B cell (primary cell): ENCODE measurements at regions not wholly inside any gene's neighbourhood (a gene's known extent, or its start where the extent isn't known, plus 50 kb on each side); places are given as distances from the start of the nearest gene placed in this dataset.

Source experiments
- ATAC-seq: fragments of 200-7000 bp; cut with Tn5 transposase; one replicate; pipeline ENCODE4 v1.10.0; 2021; ENCODE audit warnings: low read depth, mild to moderate bottlenecking, moderate number of reproducible peaks, moderate library complexity
- CTCF ChIA-PET: fragments of 350-600 bp; sonication (Branson Sonifier 250); formaldehyde crosslinking; loops from one replicate; lab custom pipeline; 2021; ENCODE audit warnings: antibody characterized with exemption, inconsistent platforms; lab: Charles Lee
- POLR2A ChIA-PET: fragments of 350-600 bp; sonication (Branson Sonifier 250); formaldehyde crosslinking; loops from one replicate; lab custom pipeline; 2021; ENCODE audit warnings: antibody characterized with exemption; lab: Charles Lee
- DNase-seq: peaks from one replicate; pipeline ENCODE4 v3.0.0; 2013
- H2AFZ ChIP-seq: 2 replicates; pipeline ENCODE4 v1.6.1; 2012; ENCODE audit warnings: mild to moderate bottlenecking, low read depth, low read length; ENCODE audit not compliant: insufficient read depth, poor library complexity, severe bottlenecking
- H3K27ac ChIP-seq, 2 donors: 1 replicate in 1 of 2; 2 replicates in 1 of 2; pipeline ENCODE4 v1.5.1; 2012 to 2013; ENCODE audit warnings: low read length in 2 of 2, mild to moderate bottlenecking in 2 of 2, moderate library complexity in 1 of 2
- H3K27me3 ChIP-seq, 4 experiments: fragments of 200-600 bp in 1 of 4; sonication (generic) in 1 of 4; replicated peaks in 1 of 4; 1 replicate in 2 of 4; 2 replicates in 2 of 4; pipeline versions ENCODE4 v1.6.1 to v1.7.0; 2013 to 2016; ENCODE audit warnings: low read length in 3 of 4, mild to moderate bottlenecking in 2 of 4, mixed read lengths in 1 of 4, moderate library complexity in 1 of 4; ENCODE audit not compliant: insufficient read depth in 4 of 4, control insufficient read depth in 3 of 4; ENCODE audit errors: control extremely low read depth in 1 of 4
- H3K36me3 ChIP-seq, 2 experiments: replicated peaks in 1 of 2; 1 replicate in 1 of 2; 2 replicates in 1 of 2; pipeline versions ENCODE4 v1.6.1 to v1.7.1; 2013; ENCODE audit warnings: low read length in 1 of 2; ENCODE audit not compliant: insufficient read depth in 2 of 2, control insufficient read depth in 1 of 2; ENCODE audit errors: control extremely low read depth in 1 of 2, extremely low read depth in 1 of 2
- H3K4me1 ChIP-seq, 2 donors: fragments of 200-600 bp in 1 of 2; sonication (generic) in 1 of 2; 1 replicate in 1 of 2; 2 replicates in 1 of 2; pipeline versions ENCODE4 v1.5.1 to v1.6.1; 2013 to 2017; ENCODE audit warnings: low read length in 2 of 2; ENCODE audit not compliant: control insufficient read depth in 2 of 2, insufficient read depth in 2 of 2
- H3K4me2 ChIP-seq: replicated peaks from 2 replicates; pipeline ENCODE3; 2012; ENCODE audit warnings: mild to moderate bottlenecking, low read depth, low read length; ENCODE audit not compliant: poor library complexity, severe bottlenecking
- H3K4me3 ChIP-seq, 5 experiments: fragments of 200-600 bp in 1 of 5; sonication (generic) in 1 of 5; 1 replicate in 3 of 5; 2 replicates in 2 of 5; pipeline versions ENCODE4 v1.5.1 to v1.7.0; 2011 to 2016; ENCODE audit warnings: low read length in 4 of 5, mild to moderate bottlenecking in 4 of 5, low read depth in 2 of 5, control low read depth in 1 of 5, moderate library complexity in 1 of 5; ENCODE audit not compliant: insufficient read depth in 1 of 5; ENCODE audit errors: control extremely low read depth in 1 of 5, extremely low read depth in 1 of 5
- H3K79me2 ChIP-seq: fragments of 200-600 bp; sonication (generic); one replicate; pipeline ENCODE4 v1.6.0; 2016; ENCODE audit warnings: low read length; ENCODE audit not compliant: control insufficient read depth, insufficient read depth
- H3K9ac ChIP-seq: fragments of 200-600 bp; sonication (generic); 2 replicates; pipeline ENCODE4 v1.6.1; 2017; ENCODE audit warnings: mild to moderate bottlenecking, low read length, moderate library complexity
- H3K9me3 ChIP-seq, 3 donors: one replicate each; pipeline versions ENCODE4 v1.6.1 to v1.7.1; 2013; ENCODE audit warnings: low read length in 2 of 3; ENCODE audit not compliant: control insufficient read depth in 2 of 3, insufficient read depth in 1 of 3; ENCODE audit errors: control extremely low read depth in 1 of 3
- H4K20me1 ChIP-seq: 2 replicates; pipeline ENCODE4 v1.6.0; 2012; ENCODE audit warnings: mild to moderate bottlenecking, low read length; ENCODE audit not compliant: insufficient read depth, control insufficient read depth, poor library complexity, severe bottlenecking
- H3K27ac Mint-ChIP-seq: one replicate; pipeline ENCODE4 v1.8.0; 2021; ENCODE audit warnings: mixed read lengths
- H3K27me3 Mint-ChIP-seq: one replicate; pipeline ENCODE4 v1.8.0; 2021; ENCODE audit warnings: mixed read lengths
- H3K4me1 Mint-ChIP-seq: one replicate; pipeline ENCODE4 v1.8.0; 2021; ENCODE audit warnings: mixed read lengths
- H3K4me3 Mint-ChIP-seq: one replicate; pipeline ENCODE4 v1.8.0; 2021; ENCODE audit warnings: mixed read lengths
- H3K9me3 Mint-ChIP-seq: one replicate; pipeline ENCODE4 v1.8.0; 2022; ENCODE audit warnings: mixed read lengths; ENCODE audit not compliant: insufficient read depth
- EZH2 ChIP-seq: IDR thresholded peaks from 2 replicates; pipeline ENCODE4 v1.6.1; 2012; ENCODE audit warnings: borderline replicate concordance, low read depth, mild to moderate bottlenecking, moderate library complexity, low read length; ENCODE audit not compliant: insufficient read depth, poor library complexity, severe bottlenecking
- WGBS: methylation state at CpG from one replicate; pipeline ENCODE4 v1.1.5; 2013; ENCODE audit warnings: missing lambda C conversion rate; ENCODE audit not compliant: insufficient coverage; 5-methylcytosine and 5-hydroxymethylcytosine counted together
- intact Hi-C: fragments of 100-400 bp; cut with micrococcal nuclease; formaldehyde crosslinking; loops from one replicate; pipeline ENCODE4 v1.10.0; 2022
- TF ChIP-seq, protein P1 (sequence below): fragments of 200-600 bp; IDR thresholded peaks from one replicate; pipeline ENCODE4 v1.8.0; 2022; ENCODE audit warnings: antibody characterized with exemption, mild to moderate bottlenecking

DNA sequence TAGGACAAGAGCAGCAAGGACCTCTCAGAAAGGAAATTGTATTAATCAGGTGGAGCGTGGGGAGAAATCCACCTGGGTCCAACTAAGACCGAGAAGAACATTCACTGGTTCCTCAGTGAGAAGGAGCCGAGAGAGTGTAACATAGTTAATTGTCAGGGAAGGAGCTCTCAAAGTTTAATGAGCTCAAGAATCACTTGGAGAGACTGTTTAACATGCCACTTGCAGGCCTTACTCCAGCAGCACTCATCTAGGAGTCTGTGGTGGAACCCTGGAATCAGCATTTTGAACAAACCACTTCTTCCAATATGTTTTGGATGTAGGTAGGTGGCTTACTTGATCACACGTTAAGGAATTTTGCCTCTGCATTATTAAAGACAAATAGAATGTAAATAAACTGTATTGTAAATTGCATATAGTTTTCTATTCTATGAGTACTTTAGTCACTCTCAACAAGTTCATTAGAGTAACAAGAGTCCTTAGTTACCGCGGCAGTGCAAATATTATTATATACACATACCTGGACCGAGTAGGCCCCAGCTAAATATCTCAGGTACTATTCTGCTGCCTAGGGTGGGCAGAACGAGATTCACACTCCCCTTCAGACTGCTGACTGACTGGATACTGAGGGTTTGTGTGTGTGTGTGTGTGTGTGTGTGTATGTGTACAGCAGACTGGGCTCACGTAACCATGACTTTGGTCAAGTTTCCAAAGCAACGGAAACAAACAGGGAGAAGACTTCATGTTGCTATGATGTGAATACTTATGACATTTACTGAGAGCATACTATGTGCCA is 203.2 kb upstream of the USP24 start:
- Histone ChIP-seq H3K9ac (no peak overlapping the region), H3K27ac (no peak overlapping the region), H3K4me3 (no peak overlapping the region), H3K36me3 (no peaks in the 10 kb centered on the region), H3K4me1 (no peaks in the 10 kb centered on the region), H3K9me3 (peaks cover 0 to 3% (median 3%) of the 10 kb centered on the region in 3 donors), H2AFZ (no peak overlapping the region), H3K27me3 (peaks cover 0 to 4% (median 1%) of the 10 kb centered on the region in 4 experiments), H4K20me1 (no peaks in the 10 kb centered on the region), H3K4me2 (no peak overlapping the region), H3K79me2 (no peaks in the 10 kb centered on the region)
- no peak overlapping the region for H3K27ac Mint-ChIP-seq
- CTCF ChIA-PET, result no interaction called here
- POLR2A ChIA-PET, result no interaction called here
- H3K4me1 Mint-ChIP-seq, result no peaks in the 10 kb centered on the region
- H3K27me3 Mint-ChIP-seq, result peaks cover 25% of the 10 kb centered on the region
- no peak overlapping the region for H3K4me3 Mint-ChIP-seq
- TF ChIP-seq EZH2, result no peak
- TF ChIP-seq, protein P1, sequence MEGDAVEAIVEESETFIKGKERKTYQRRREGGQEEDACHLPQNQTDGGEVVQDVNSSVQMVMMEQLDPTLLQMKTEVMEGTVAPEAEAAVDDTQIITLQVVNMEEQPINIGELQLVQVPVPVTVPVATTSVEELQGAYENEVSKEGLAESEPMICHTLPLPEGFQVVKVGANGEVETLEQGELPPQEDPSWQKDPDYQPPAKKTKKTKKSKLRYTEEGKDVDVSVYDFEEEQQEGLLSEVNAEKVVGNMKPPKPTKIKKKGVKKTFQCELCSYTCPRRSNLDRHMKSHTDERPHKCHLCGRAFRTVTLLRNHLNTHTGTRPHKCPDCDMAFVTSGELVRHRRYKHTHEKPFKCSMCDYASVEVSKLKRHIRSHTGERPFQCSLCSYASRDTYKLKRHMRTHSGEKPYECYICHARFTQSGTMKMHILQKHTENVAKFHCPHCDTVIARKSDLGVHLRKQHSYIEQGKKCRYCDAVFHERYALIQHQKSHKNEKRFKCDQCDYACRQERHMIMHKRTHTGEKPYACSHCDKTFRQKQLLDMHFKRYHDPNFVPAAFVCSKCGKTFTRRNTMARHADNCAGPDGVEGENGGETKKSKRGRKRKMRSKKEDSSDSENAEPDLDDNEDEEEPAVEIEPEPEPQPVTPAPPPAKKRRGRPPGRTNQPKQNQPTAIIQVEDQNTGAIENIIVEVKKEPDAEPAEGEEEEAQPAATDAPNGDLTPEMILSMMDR, result no peak
- intact Hi-C loops, result no loop called here
- DNase-seq (no peak), ATAC-seq (no peak)
- H3K9me3 Mint-ChIP-seq, result no peaks in the 10 kb centered on the region
- 93% methylated on average over 4 of the region's 10 CpGs for WGBS

DNA sequence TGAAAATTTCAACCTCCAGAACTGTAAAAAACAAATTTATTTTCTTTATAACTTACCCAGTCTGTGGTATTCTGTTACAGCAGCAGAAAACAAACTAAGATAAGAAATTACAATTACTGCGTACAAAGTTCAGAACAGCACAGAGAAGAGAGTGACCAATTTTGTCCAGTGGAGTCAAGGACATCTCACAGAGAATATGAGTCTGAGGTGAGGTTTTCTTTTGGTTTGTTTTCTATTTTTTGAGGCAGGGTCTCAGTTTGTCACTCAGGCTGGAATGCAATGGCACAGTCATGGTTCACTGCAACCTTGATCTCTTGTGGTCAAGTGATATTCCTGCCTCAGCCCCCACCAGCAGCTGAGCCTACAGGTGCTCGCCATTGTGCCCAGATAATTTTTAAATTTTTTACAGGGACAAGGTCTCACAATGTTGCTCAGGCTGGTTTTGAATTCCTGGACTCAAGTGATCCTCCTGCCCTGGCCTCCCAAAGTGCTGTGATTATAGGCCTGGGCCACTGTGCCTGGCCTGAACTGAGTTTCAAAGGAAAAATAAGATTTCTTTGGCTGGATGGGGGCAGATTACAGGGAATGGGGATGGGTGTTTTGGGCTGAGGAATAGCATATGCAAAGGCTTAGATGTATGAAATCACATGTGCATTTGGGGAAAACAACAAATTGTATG is 201.1 kb upstream of the USP24 start:
- no peak for TF ChIP-seq EZH2
- TF ChIP-seq, protein P1, result no peak
- no peak overlapping the region for H3K9ac ChIP-seq
- H3K79me2 ChIP-seq, result no peaks in the 10 kb centered on the region
- ATAC-seq, result no peak
- no peaks in the 10 kb centered on the region for H4K20me1 ChIP-seq
- no peaks in the 10 kb centered on the region for H3K9me3 ChIP-seq
- no peak for DNase-seq
- H3K4me1 ChIP-seq, result no peaks in the 10 kb centered on the region
- H3K4me3 ChIP-seq, result no peak overlapping the region
- H3K4me1 Mint-ChIP-seq, result no peaks in the 10 kb centered on the region
- H3K9me3 Mint-ChIP-seq, result peaks cover 3% of the 10 kb centered on the region
- H3K27me3 Mint-ChIP-seq, result peaks cover 25% of the 10 kb centered on the region
- intact Hi-C loops, result no loop called here
- ChIA-PET CTCF (no interaction called here), POLR2A (no interaction called here)
- 83% methylated on average over 1 of the region's 2 CpGs for WGBS
- H3K27ac Mint-ChIP-seq, result no peak overlapping the region
- no peak overlapping the region for H3K27ac ChIP-seq
- no peaks in the 10 kb centered on the region for H3K27me3 ChIP-seq
- H3K36me3 ChIP-seq, result no peaks in the 10 kb centered on the region
- H3K4me2 ChIP-seq, result no peak overlapping the region
- no peak overlapping the region for H2AFZ ChIP-seq
- H3K4me3 Mint-ChIP-seq, result no peak overlapping the region
